Uterus (tissue), 2 donors: ENCODE measurements at regions not wholly inside any gene's neighbourhood (a gene's known extent, or its start where the extent isn't known, plus 50 kb on each side); places are given as distances from the start of the nearest gene placed in this dataset.

Source experiments
- POLR2A ChIP-seq, 2 donors: fragments of 450-650 bp; IDR thresholded peaks; one replicate each; pipeline ENCODE4 v1.6.1; 2016; ENCODE audit warnings: antibody characterized with exemption in 2 of 2, mild to moderate bottlenecking in 1 of 2, moderate library complexity in 1 of 2
- TF ChIP-seq, protein P1 (sequence below), 4 experiments: fragments of 200-600 bp in 2 of 4; fragments of 450-650 bp in 2 of 4; sonication (generic) in 2 of 4; IDR thresholded peaks; one replicate each; pipeline ENCODE4 v1.5.1; 2016 to 2019; ENCODE audit warnings: antibody characterized with exemption in 4 of 4, mild to moderate bottlenecking in 2 of 4, moderate library complexity in 1 of 4

DNA sequence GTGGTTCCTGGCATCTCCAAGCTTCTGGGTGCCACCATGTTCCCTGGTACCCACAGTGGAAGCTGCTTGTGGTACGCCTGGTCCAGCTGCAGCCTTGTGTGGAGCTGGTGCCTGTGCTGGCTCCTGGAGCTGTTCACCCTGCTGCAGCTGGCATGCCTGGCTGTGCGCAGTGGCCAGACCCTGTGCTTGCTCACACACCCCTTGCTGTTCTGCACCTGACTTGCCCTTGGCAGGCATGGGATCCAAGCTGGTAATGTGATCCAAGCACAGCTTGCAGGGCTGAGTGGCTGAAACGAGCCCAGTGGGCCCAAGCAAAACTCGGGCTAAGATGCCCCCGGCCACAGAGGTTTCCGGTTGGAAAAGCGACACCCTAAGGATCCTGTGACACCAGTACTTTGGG lies 104.7 kb upstream of the CLMP start:
- TF ChIP-seq, protein P1, sequence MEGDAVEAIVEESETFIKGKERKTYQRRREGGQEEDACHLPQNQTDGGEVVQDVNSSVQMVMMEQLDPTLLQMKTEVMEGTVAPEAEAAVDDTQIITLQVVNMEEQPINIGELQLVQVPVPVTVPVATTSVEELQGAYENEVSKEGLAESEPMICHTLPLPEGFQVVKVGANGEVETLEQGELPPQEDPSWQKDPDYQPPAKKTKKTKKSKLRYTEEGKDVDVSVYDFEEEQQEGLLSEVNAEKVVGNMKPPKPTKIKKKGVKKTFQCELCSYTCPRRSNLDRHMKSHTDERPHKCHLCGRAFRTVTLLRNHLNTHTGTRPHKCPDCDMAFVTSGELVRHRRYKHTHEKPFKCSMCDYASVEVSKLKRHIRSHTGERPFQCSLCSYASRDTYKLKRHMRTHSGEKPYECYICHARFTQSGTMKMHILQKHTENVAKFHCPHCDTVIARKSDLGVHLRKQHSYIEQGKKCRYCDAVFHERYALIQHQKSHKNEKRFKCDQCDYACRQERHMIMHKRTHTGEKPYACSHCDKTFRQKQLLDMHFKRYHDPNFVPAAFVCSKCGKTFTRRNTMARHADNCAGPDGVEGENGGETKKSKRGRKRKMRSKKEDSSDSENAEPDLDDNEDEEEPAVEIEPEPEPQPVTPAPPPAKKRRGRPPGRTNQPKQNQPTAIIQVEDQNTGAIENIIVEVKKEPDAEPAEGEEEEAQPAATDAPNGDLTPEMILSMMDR (IDR thresholded peaks at IDR 0.05) = no peak
- no peak for TF ChIP-seq POLR2A (IDR thresholded peaks at IDR 0.05)
